Uterus (tissue), 3 donors: ENCODE measurements at regions not wholly inside any gene's neighbourhood (a gene's known extent, or its start where the extent isn't known, plus 50 kb on each side); places are given as distances from the start of the nearest gene placed in this dataset.

Experiments
- DNase-seq, 2 donors: peaks; one replicate each; pipeline ENCODE4 v3.0.0-alpha.2; 2019 to 2020
- H3K27ac ChIP-seq, 2 donors: fragments of 200-600 bp; sonication (generic); 1 replicate in 1 of 2; 2 replicates in 1 of 2; pipeline ENCODE4 v1.5.1; 2016 to 2018
- H3K27me3 ChIP-seq, 2 donors: fragments of 200-600 bp; sonication (generic); one replicate each; pipeline ENCODE4 v1.5.1; 2018 to 2019; ENCODE audit warnings: control low read depth in 1 of 2
- H3K36me3 ChIP-seq, 2 donors: fragments of 200-600 bp; sonication (generic); one replicate each; pipeline ENCODE4 v1.5.1; 2019; ENCODE audit warnings: control low read depth in 1 of 2
- H3K4me1 ChIP-seq, 2 donors: fragments of 200-600 bp; sonication (generic); one replicate each; pipeline ENCODE4 v1.5.1; 2018 to 2019; ENCODE audit warnings: control low read depth in 1 of 2
- H3K4me3 ChIP-seq, 2 donors: fragments of 200-600 bp; sonication (generic); 1 replicate in 1 of 2; 2 replicates in 1 of 2; pipeline ENCODE4 v1.5.1; 2018 to 2019; ENCODE audit warnings: mild to moderate bottlenecking in 1 of 2
- H3K9me3 ChIP-seq, 2 donors: fragments of 200-600 bp; sonication (generic); one replicate each; pipeline ENCODE4 v1.5.1; 2019; ENCODE audit warnings: control low read depth in 1 of 2
- CTCF ChIP-seq, 4 experiments: fragments of 200-600 bp in 2 of 4; fragments of 450-650 bp in 2 of 4; sonication (generic) in 2 of 4; IDR thresholded peaks; one replicate each; pipeline ENCODE4 v1.5.1; 2016 to 2019; ENCODE audit warnings: antibody characterized with exemption in 4 of 4, mild to moderate bottlenecking in 2 of 4, moderate library complexity in 1 of 4
- POLR2A ChIP-seq, 2 donors: fragments of 450-650 bp; IDR thresholded peaks; one replicate each; pipeline ENCODE4 v1.6.1; 2016; ENCODE audit warnings: antibody characterized with exemption in 2 of 2, mild to moderate bottlenecking in 1 of 2, moderate library complexity in 1 of 2
- intact Hi-C: fragments of 100-400 bp; cut with DNase I; formaldehyde crosslinking; loops from one replicate; pipeline ENCODE4 v1.15.1; 2023; ENCODE audit warnings: low total_unique reads
- donor health status: DM: yes; HTN: yes; CAD: no.

- intact Hi-C loops, result no loop called here
Observed at GRCh38 chr22:49381595-49382450, 445.9 kb downstream of the BRD1 start.

GRCh38 chr22:49380828-49381114, 446.9 kb downstream of the BRD1 start:
- Histone ChIP-seq H3K4me3 (no peak overlapping the region), H3K9me3 (no peaks in the 10 kb centered on the region), H3K36me3 (no peaks in the 10 kb centered on the region), H3K27ac (no peak overlapping the region), H3K27me3 (no peaks in the 10 kb centered on the region), H3K4me1 (no peaks in the 10 kb centered on the region)
- no peak for DNase-seq
- TF ChIP-seq POLR2A (IDR thresholded peaks at IDR 0.05) (no peak), CTCF (IDR thresholded peaks at IDR 0.05) (no peak)
- intact Hi-C loops, result no loop called here

More at GRCh38 chr22:49381595-49382450, 445.9 kb downstream of the BRD1 start:
- TF ChIP-seq POLR2A (IDR thresholded peaks at IDR 0.05) (no peak), CTCF (IDR thresholded peaks at IDR 0.05) (no peak)
- Histone ChIP-seq H3K27ac (no peak overlapping the region), H3K27me3 (no peaks in the 10 kb centered on the region), H3K9me3 (no peaks in the 10 kb centered on the region), H3K4me3 (no peak overlapping the region), H3K4me1 (no peaks in the 10 kb centered on the region), H3K36me3 (no peaks in the 10 kb centered on the region)
- DNase-seq, result no peak

- Histone ChIP-seq H3K4me3 (no peak overlapping the region), H3K27me3 (no peaks in the 10 kb centered on the region), H3K27ac (no peak overlapping the region), H3K4me1 (no peaks in the 10 kb centered on the region), H3K36me3 (no peaks in the 10 kb centered on the region), H3K9me3 (no peaks in the 10 kb centered on the region)
- TF ChIP-seq CTCF (IDR thresholded peaks at IDR 0.05), result no peak
- no peak for DNase-seq
- intact Hi-C loops, result no loop called here
Observed at GRCh38 chr22:49380095-49380827, 447.4 kb downstream of the BRD1 start.

- H3K4me3 ChIP-seq, result no peak overlapping the region
- H3K27ac ChIP-seq, result no peak overlapping the region
- intact Hi-C loops, result no loop called here
- H3K4me1 ChIP-seq, result no peaks in the 10 kb centered on the region
- no peaks in the 10 kb centered on the region for H3K27me3 ChIP-seq
- no peaks in the 10 kb centered on the region for H3K36me3 ChIP-seq
- TF ChIP-seq CTCF (IDR thresholded peaks at IDR 0.05) (no peak), POLR2A (IDR thresholded peaks at IDR 0.05) (no peak)
- no peaks in the 10 kb centered on the region for H3K9me3 ChIP-seq
- DNase-seq, result no peak
Observed at GRCh38 chr22:49377306-49377705, 450.4 kb downstream of the BRD1 start.

- no peaks in the 10 kb centered on the region for H3K9me3 ChIP-seq
- H3K27me3 ChIP-seq, result no peaks in the 10 kb centered on the region
- TF ChIP-seq CTCF (IDR thresholded peaks at IDR 0.05) (no peak), POLR2A (IDR thresholded peaks at IDR 0.05) (no peak)
- intact Hi-C loops, result no loop called here
- no peaks in the 10 kb centered on the region for H3K4me1 ChIP-seq
- H3K36me3 ChIP-seq, result no peaks in the 10 kb centered on the region
- no peak for DNase-seq
- no peak overlapping the region for H3K4me3 ChIP-seq
- no peak overlapping the region for H3K27ac ChIP-seq
Observed at GRCh38 chr22:49373801-49374226, 453.9 kb downstream of the BRD1 start.
